Skin epidermis (tissue), 12 donors: ENCODE measurements at regions not wholly inside any gene's neighbourhood (a gene's known extent, or its start where the extent isn't known, plus 50 kb on each side); places are given as distances from the start of the nearest gene placed in this dataset.
"Not testable (repeated sequence)": the region's sequence is repeated elsewhere in the genome, so short reads cannot be mapped to it uniquely, and the experiment has no call there.

Source experiments
- H3K27ac ChIP-seq, 21 experiments: fragments of 200-600 bp; sonication (generic) in 11 of 21; one replicate each; pipeline ENCODE4 v1.5.0; 2020; ENCODE audit warnings: mild to moderate bottlenecking in 3 of 21, inconsistent platforms in 2 of 21, moderate library complexity in 2 of 21
- H3K4me3 ChIP-seq, 7 experiments: fragments of 200-600 bp; sonication (generic) in 2 of 7; one replicate each; pipeline ENCODE4 v1.5.0; 2020; ENCODE audit warnings: inconsistent platforms in 2 of 7, mild to moderate bottlenecking in 2 of 7, moderate library complexity in 1 of 7

DNA sequence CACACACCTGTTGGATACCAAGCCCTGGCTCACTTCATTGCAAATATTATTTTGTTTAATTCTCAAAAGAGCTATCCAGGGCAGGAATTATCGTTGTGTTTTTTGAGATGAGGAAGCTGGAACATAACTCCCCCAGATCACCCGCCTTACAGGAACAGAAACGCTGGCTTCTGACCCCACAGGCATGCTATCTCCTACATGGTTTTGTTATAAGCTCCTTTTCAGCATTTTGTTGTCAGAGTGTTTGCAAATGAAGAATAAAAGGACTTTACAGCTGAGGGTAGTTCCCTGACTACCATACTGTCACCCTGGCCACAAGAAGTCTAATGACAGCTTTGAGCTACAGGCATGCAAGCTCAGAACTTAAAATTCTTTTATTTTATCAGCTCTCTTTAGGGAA, 62.0 kb upstream of the MRPS9 start:
- peak overlapping the region in 2 of 21 experiments; percentile 62 for H3K27ac ChIP-seq
- H3K4me3 ChIP-seq: no peak overlapping the region

DNA sequence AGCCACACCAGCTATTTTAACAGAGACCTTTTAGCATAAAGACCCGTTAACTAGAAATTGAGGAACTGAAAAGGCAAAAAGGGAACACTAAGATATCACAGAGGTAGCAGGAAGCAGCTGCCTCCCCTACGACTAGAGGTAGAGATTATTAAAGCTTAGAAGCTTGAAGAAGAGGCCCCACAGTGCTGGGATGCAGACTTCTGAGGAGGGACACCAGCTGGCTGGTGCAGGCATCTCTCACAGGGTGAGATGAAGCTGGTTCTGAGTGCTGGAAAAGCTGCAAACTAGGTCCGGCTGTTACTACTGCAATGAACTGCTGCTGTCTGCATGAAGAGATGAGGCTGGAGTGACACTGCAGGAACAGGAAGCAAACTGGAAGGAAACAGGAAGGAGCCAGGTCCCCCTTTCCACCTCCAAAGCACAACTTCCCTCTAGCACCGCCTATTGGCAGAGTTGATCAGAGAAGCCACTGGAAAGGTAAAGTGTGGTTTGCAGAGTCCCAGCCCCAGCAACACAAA, 61.2 kb upstream of the MRPS9 start:
- Histone ChIP-seq H3K4me3 (no peak overlapping the region), H3K27ac (peak overlapping the region in 1 of 21 experiments; percentile 62)

GRCh38 chr2:104977958-104978357, 59.9 kb upstream of the MRPS9 start:
- Histone ChIP-seq H3K4me3 (no peak overlapping the region), H3K27ac (no peak overlapping the region)

GRCh38 chr2:104979786-104980185, 58.1 kb upstream of the MRPS9 start:
- H3K27ac ChIP-seq, H3K4me3 ChIP-seq: not testable (repeated sequence)

DNA sequence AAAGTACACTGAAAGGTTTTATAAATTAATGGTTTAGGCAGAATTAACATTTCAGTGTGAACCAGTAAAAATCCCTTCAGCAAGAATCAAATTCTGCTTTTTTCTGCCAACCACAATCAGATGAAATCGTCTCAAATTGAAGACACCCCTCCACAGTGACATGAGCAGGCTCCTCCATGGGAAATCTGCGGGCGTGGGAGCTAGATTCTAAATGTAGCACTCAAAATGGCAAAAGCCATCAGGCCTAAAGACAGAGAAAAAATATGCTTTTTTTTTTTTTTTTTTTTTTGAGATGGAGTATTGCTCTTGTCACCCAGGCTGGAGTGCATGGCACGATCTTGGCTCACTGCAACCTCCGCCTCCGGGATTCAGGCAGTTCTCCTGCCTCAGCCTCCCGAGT, 55.8 kb upstream of the MRPS9 start:
- Histone ChIP-seq H3K27ac (no peak overlapping the region), H3K4me3 (no peak overlapping the region)
